ENCODE measurements at regions not wholly inside any gene's neighbourhood (a gene's known extent, or its start where the extent isn't known, plus 50 kb on each side); places are given as distances from the start of the nearest gene placed in this dataset.

GRCh38 chr4:159871141-159871540, 768.3 kb downstream of the RAPGEF2 start:
- no peak overlapping the region for H3K4me3 ChIP-seq (ENCODE audit: low read depth, low read length)
- DNase-seq (ENCODE audit: low read depth): peak; percentile 20
- in situ Hi-C loops (cut with HindIII; ENCODE audit: low sequenced_read_pairs): no loop called here
- no peak for TF ChIP-seq CTCF (IDR thresholded peaks at IDR 0.05; ENCODE audit: low read depth, low read length, missing control alignments)

- no peak for TF ChIP-seq CTCF (IDR thresholded peaks at IDR 0.05; ENCODE audit: low read depth, low read length, missing control alignments)
- in situ Hi-C loops (cut with HindIII; ENCODE audit: low sequenced_read_pairs): no loop called here
- DNase-seq (ENCODE audit: low read depth): no peak
- H3K4me3 ChIP-seq (ENCODE audit: low read depth, low read length): no peak overlapping the region
Measured at GRCh38 chr4:159881158-159881557, 778.3 kb downstream of the RAPGEF2 start.

- H3K4me3 ChIP-seq (ENCODE audit: low read depth, low read length): no peak overlapping the region
- DNase-seq (ENCODE audit: low read depth): no peak
- TF ChIP-seq CTCF (IDR thresholded peaks at IDR 0.05; ENCODE audit: low read depth, low read length, missing control alignments): no peak
- in situ Hi-C loops (cut with HindIII; ENCODE audit: low sequenced_read_pairs): no loop called here
Measured at GRCh38 chr4:159884989-159885388, 782.1 kb downstream of the RAPGEF2 start.

- TF ChIP-seq CTCF (IDR thresholded peaks at IDR 0.05; ENCODE audit: low read depth, low read length, missing control alignments): no peak
- in situ Hi-C loops (cut with HindIII; ENCODE audit: low sequenced_read_pairs): no loop called here
- DNase-seq (ENCODE audit: low read depth): no peak
- no peak overlapping the region for H3K4me3 ChIP-seq (ENCODE audit: low read depth, low read length)
Measured at GRCh38 chr4:159899596-159899995, 796.7 kb downstream of the RAPGEF2 start.

- no peak for DNase-seq (ENCODE audit: low read depth)
- H3K4me3 ChIP-seq (ENCODE audit: low read depth, low read length): no peak overlapping the region
- in situ Hi-C loops (cut with HindIII; ENCODE audit: low sequenced_read_pairs): no loop called here
- no peak for TF ChIP-seq CTCF (IDR thresholded peaks at IDR 0.05; ENCODE audit: low read depth, low read length, missing control alignments)
Measured at GRCh38 chr4:159900562-159900961, 797.7 kb downstream of the RAPGEF2 start.

GRCh38 chr4:159902648-159903047, 799.8 kb downstream of the RAPGEF2 start:
- DNase-seq (ENCODE audit: low read depth): no peak
- in situ Hi-C loops (cut with HindIII; ENCODE audit: low sequenced_read_pairs): no loop called here
- no peak overlapping the region for H3K4me3 ChIP-seq (ENCODE audit: low read depth, low read length)
- no peak for TF ChIP-seq CTCF (IDR thresholded peaks at IDR 0.05; ENCODE audit: low read depth, low read length, missing control alignments)

- in situ Hi-C loops (cut with HindIII; ENCODE audit: low sequenced_read_pairs): no loop called here
- no peak for DNase-seq (ENCODE audit: low read depth)
- no peak for TF ChIP-seq CTCF (IDR thresholded peaks at IDR 0.05; ENCODE audit: low read depth, low read length, missing control alignments)
- no peak overlapping the region for H3K4me3 ChIP-seq (ENCODE audit: low read depth, low read length)
Measured at GRCh38 chr4:159904906-159905305, 802.0 kb downstream of the RAPGEF2 start.

Data from astrocyte of the cerebellum (primary cell).